Activated T-cell treated with anti-CD3 and anti-CD28 coated beads, Interleukin-2, amount 50 U/mL, for 48 hours (primary cell): ENCODE measurements at regions not wholly inside any gene's neighbourhood (a gene's known extent, or its start where the extent isn't known, plus 50 kb on each side); places are given as distances from the start of the nearest gene placed in this dataset.
"Not testable (repeated sequence)": the region's sequence is repeated elsewhere in the genome, so short reads cannot be mapped to it uniquely, and the experiment has no call there.

Experiments
- DNase-seq, 2 experiments: peaks; one replicate each; pipeline ENCODE4 v3.0.0-alpha.2; 2020

DNA sequence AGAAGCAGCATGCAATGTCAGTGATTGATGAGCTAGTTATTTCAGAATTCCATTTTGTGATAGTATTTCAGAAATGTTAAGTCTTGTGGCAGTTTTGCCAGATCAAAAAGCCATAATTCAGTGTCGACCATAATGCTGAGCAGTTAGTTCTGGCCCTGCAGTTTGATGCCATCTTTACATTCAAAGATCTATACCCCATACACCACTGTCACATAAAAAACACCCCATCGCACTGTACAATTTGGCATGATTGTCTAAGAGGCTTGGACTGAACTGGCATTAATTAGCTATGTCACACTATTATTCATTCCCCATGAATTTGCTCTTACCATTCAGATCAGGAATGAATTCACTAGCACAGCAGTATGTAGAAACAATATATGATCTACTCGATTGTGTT, 127.7 kb upstream of the EPHA3 start:
- DNase-seq: no peak

GRCh38 chr3:88983458-88983857, 124.0 kb upstream of the EPHA3 start:
- no peak for DNase-seq

DNA sequence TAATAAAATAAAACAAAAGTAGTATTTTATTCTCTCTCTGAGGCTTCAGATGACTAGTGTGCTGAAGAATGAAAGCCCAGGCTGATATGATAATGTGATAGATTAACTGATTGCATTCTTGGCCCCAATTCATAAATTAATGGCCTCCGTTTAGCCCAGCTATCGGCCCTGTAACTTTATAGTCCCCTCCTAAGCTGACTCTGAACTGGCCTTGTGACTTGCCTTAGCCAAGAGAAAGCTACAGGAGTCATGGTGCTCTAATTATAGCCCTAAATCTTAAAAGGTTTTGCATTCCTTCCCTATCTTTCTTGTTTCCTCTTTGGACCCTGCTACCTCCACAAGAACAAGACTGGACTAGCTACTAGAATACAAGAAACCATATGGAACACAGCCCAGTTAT, 123.2 kb upstream of the EPHA3 start:
- no peak for DNase-seq

GRCh38 chr3:88984832-88985231, 122.6 kb upstream of the EPHA3 start:
- DNase-seq: no peak

- DNase-seq: no peak
These were observed 121.9 kb upstream of the EPHA3 start for GRCh38 chr3:88985491-88985890.

- no peak for DNase-seq
These were observed 120.6 kb upstream of the EPHA3 start for GRCh38 chr3:88986834-88987233.

DNA sequence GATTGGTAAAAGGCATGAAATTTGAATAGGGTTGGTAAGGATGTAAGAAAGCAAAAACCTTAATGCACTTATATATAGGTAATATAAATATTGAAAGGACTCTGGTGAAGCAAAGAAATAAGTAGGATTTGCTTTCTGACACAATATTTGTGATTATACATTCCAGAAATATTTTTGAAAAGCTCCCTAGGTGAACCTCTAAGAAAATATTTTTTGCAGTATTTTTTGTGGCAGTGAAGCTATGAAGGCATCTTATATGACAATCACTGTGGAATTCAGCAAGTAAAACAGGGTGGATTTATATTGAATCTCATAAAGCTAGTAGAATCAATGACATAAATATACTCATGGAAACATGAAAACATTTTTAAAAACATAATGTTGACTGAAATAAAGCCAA, 119.6 kb upstream of the EPHA3 start:
- no peak for DNase-seq

DNA sequence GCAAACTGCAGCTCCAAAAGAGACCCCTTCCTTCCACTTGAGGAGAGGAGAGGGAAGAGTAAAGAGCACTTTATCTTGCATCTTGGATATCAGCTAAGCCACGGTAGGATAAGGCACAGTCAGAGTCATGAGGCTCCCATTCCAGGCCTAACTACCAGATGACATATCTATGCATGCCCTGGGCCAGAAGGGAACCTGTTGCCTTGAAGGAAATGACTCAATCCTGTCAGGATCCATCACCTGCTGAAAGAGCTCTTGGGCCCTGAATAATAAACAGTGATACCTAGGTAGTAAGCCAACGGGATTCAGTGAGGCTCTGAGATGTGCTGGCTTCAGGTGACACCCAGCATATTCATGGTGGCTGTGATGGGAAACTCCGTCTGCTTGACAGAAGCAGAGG, 118.5 kb upstream of the EPHA3 start:
- DNase-seq: no peak

GRCh38 chr3:88991496-88991895, 115.9 kb upstream of the EPHA3 start:
- DNase-seq: no peak

DNA sequence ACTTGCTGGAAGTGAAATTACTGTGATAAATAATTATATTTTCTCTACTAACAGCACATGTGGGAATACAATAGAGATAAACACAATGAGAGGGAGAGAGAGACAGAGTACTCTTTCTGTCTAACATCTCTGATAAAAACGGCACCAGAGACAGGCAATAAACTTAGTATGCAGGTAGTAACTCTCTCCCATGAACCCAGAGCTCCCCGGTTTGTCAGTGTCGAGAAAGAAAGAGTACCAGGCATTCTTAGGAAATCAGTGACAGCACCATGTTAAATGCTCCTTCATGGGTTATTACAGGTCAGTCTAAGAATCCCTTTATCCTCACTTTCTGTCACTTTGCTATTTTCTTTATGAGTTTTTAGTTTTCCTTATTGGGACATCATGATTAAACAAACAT, 110.7 kb upstream of the EPHA3 start:
- no peak for DNase-seq

- DNase-seq: no peak
These were observed 110.2 kb upstream of the EPHA3 start for GRCh38 chr3:88997260-88997659.

GRCh38 chr3:89000886-89001285, 106.5 kb upstream of the EPHA3 start:
- DNase-seq: no peak

DNA sequence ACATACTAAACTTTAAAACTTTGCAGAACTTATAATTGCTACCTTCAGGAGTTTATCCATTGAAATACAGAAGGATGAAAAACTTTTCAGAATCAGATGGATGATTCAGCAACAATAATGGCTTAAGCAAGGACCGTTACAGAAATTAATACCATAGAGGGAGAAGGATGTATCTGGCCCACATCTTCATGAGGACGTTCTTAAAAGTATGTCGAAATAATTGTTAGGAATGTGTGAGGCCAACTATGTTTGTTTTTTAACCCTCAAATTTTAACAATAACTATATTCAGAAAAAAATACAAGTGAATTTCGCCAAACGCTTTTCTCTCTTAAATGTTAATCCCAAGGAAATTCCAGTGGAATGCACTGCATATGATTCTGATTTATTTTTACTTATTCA, 105.2 kb upstream of the EPHA3 start:
- DNase-seq: no peak

GRCh38 chr3:89013536-89013935, 93.9 kb upstream of the EPHA3 start:
- DNase-seq: no peak

DNA sequence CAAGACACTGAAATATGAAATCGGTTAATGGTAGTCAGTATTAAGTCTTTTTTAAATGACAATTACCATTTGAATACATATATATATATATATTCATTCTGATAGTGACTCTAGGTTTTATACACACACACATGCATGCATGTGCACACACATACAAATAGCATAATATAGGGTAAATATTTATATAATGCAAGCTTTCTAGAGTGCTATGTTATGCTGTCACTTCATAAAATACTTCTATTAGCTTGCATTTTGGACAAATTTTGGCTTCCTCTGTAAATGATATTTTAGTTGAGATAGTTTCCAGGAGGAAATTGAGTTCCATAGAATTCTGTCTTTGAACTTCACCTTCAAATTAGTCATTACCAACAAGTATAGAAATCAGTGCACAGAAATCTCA, 89.9 kb upstream of the EPHA3 start:
- no peak for DNase-seq

DNA sequence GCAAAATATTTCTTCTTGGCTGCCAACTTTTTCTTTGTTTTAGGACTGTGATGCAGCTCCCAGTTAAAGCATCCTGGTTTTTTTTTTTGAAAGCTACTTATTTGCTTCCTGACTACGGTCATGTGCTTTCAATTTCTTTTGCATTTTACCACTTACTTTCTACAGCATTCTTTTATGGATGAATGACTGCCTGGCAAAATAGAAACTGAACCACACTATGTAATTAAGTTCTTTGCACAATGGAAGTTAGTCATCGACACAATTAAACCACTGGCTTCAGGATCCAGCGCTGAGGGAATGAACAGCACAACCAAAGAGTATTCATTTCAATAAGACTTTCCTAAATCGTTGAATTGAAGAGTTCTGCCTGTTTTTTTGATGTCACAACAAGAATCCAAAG, 82.2 kb upstream of the EPHA3 start:
- no peak for DNase-seq

- no peak for DNase-seq
These were observed 74.9 kb upstream of the EPHA3 start for GRCh38 chr3:89032346-89033013.

GRCh38 chr3:89034723-89035122, 72.7 kb upstream of the EPHA3 start:
- not testable (repeated sequence) for DNase-seq

DNA sequence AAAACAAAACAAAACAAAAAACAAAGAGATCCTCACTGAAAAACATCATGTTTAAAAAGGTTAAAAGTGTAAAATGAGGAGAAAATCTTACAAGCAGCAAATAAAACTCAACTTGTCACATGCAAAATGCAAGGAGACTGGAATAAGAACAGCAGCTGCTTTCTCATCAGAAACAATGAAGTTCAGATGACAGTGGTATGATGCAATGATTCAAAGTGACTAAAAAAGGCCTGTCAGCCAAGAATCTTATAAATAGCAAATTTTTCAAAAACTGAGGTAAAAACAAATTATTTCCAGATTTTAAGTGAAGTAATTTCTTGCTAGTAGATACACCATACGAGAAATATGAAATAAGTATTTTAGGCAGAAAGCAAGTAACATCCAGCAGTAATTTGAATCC, 68.6 kb upstream of the EPHA3 start:
- DNase-seq: no peak

- DNase-seq: no peak
These were observed 65.1 kb upstream of the EPHA3 start for GRCh38 chr3:89042236-89042835.

DNA sequence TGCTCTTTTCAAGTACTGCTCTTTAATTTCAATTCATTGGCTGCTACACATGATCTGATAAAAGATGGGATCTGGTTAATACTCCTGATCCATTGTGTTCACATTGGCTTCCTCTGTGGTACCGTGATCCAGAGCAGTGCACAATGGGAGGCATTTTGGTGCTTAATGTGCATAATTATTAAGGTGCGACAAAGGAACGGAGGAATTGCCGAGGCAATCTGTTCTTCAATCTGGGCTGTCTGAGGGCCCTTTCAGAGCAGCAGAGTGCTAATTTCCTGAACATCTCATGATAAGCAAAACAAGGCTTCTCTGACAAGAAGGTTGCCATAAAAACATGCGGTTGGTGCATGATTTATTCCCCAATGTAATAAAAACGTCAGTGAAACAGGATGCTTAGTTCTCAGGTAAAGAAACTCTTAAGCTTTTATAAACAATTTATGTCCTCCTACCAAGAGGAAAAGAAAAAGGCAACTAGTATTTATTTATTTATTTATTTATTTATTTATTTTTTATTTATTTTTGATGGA, 64.0 kb upstream of the EPHA3 start:
- no peak for DNase-seq

DNA sequence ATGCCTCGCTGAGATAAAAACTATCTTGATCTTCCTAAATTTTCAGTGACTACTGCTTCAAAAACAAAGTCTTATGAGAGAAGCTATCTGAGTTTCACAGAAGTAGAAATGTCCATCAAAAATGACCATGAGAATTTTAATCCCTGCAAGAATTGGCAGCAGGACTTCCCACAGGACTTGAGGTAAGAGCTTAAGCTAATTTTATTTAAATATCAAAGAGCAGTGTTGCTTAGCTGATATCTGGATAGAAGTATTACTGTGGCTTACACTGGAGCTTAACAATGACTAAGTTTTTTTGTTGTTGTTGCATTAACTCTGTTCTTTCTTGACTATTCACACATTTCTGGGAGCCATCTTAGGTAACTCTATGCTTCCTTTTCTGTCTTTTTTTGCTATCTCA, 60.8 kb upstream of the EPHA3 start:
- no peak for DNase-seq

DNA sequence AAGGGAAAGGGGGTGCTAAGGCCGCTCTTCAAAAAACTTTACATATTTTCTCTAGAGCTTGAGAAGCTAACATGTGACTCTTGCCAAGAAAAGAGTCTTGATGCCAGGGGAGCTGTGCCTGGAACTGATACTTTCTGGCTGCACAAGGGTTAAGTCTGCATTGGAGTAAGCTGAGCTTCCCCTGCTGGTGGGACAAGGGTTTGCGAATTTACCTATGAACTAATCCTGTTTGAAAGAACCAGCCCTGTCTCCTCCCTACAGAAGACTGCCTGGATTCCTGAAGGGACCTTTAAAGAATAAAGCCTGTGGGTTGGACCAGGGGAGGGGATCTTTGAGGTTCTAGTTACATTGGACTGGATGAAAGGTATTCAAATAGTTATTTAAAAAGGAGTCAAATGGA, 58.3 kb upstream of the EPHA3 start:
- no peak for DNase-seq

GRCh38 chr3:89052386-89052785, 55.0 kb upstream of the EPHA3 start:
- no peak for DNase-seq

GRCh38 chr3:89057398-89057797, 50.0 kb upstream of the EPHA3 start:
- no peak for DNase-seq
